Memory B cell (primary cell): ENCODE measurements at regions not wholly inside any gene's neighbourhood (a gene's known extent, or its start where the extent isn't known, plus 50 kb on each side); places are given as distances from the start of the nearest gene placed in this dataset.

Experiments
- ATAC-seq: fragments of 150-1000 bp; cut with Tn5 transposase; 2 replicates; pipeline ENCODE4 v1.10.0; 2021; ENCODE audit warnings: low read depth, mild to moderate bottlenecking, moderate library complexity
- DNase-seq, 2 donors: peaks; one replicate each; pipeline ENCODE4 v3.0.0; 2022; ENCODE audit warnings: low spot score in 2 of 2
- H3K27ac Mint-ChIP-seq: one replicate; pipeline ENCODE4 v1.8.0; 2022; ENCODE audit warnings: mild to moderate bottlenecking, moderate library complexity, mixed read lengths
- H3K27me3 Mint-ChIP-seq: one replicate; pipeline ENCODE4 v1.8.0; 2022; ENCODE audit warnings: mixed read lengths
- H3K36me3 Mint-ChIP-seq: one replicate; pipeline ENCODE4 v1.8.0; 2022; ENCODE audit warnings: mild to moderate bottlenecking, mixed read lengths
- H3K4me1 Mint-ChIP-seq: one replicate; pipeline ENCODE4 v1.8.0; 2022; ENCODE audit warnings: mixed read lengths
- H3K4me3 Mint-ChIP-seq: one replicate; pipeline ENCODE4 v1.8.0; 2022; ENCODE audit warnings: mild to moderate bottlenecking, moderate library complexity, mixed read lengths
- H3K9me3 Mint-ChIP-seq: one replicate; pipeline ENCODE4 v1.8.0; 2022; ENCODE audit warnings: mixed read lengths

GRCh38 chr18:55166260-55166598 is 207.0 kb upstream of the CCDC68 start:
- ATAC-seq (no peak), DNase-seq (no peak)
- Mint-ChIP-seq H3K27me3 (no peaks in the 10 kb centered on the region), H3K36me3 (peaks cover 7% of the 10 kb centered on the region), H3K4me1 (peaks cover 6% of the 10 kb centered on the region), H3K9me3 (peaks cover 12% of the 10 kb centered on the region), H3K4me3 (no peak overlapping the region), H3K27ac (no peak overlapping the region)

GRCh38 chr18:55163550-55163949 is 204.3 kb upstream of the CCDC68 start:
- Mint-ChIP-seq H3K27ac (no peak overlapping the region), H3K4me3 (no peak overlapping the region), H3K9me3 (peaks cover 6% of the 10 kb centered on the region), H3K4me1 (peaks cover 10% of the 10 kb centered on the region), H3K36me3 (peaks cover 2% of the 10 kb centered on the region), H3K27me3 (no peaks in the 10 kb centered on the region)
- ATAC-seq (no peak), DNase-seq (no peak)

- Mint-ChIP-seq H3K4me3 (no peak overlapping the region), H3K27me3 (no peaks in the 10 kb centered on the region), H3K9me3 (peaks cover 2% of the 10 kb centered on the region), H3K27ac (no peak overlapping the region), H3K36me3 (no peaks in the 10 kb centered on the region), H3K4me1 (peaks cover 14% of the 10 kb centered on the region)
- DNase-seq = no peak
- no peak for ATAC-seq
These were observed 202.7 kb upstream of the CCDC68 start for GRCh38 chr18:55161916-55162315.

DNA sequence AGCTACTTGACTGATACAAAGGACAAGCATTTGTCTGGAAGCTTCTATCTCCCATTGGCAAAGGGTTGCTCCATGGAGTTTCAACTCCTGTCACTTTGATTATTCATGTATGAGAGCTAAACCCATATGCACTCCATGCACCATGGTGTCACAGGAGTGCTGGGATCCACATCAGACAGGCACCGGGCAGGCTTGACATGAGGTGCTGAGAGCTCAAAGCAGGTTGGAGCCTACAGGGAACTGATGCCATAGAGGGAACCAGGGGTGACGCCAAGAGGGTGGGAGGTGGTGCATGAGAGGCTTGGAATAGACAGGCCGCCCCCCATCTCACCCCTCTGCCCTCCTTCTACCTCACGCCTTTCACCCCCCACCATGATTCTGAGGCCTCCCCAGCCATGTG is 199.8 kb upstream of the CCDC68 start:
- no peak for ATAC-seq
- H3K4me1 Mint-ChIP-seq = peaks cover 19% of the 10 kb centered on the region
- H3K4me3 Mint-ChIP-seq = no peak overlapping the region
- peaks cover 2% of the 10 kb centered on the region for H3K9me3 Mint-ChIP-seq
- no peak for DNase-seq
- no peaks in the 10 kb centered on the region for H3K36me3 Mint-ChIP-seq
- no peak overlapping the region for H3K27ac Mint-ChIP-seq
- H3K27me3 Mint-ChIP-seq = no peaks in the 10 kb centered on the region

DNA sequence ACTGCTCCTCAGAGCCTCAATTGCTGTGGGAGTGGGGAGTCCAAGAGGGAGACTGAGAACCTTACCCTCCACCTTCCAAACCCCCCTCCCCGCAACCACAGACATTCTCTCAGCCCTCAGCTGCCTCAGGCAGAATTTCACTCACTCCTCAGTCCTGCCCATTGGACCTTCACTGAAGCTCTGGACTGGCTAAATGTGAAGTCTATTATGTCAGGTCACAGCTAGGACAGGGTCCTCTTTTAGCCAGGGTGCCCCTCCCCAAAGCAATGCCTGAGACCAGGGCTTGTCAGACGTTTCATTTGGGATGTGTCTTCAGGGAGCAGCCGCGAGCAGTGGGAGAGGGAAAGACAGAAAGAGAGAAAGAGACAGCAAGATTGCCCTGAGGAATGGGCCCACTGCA is 199.3 kb upstream of the CCDC68 start:
- H3K36me3 Mint-ChIP-seq = no peaks in the 10 kb centered on the region
- H3K27ac Mint-ChIP-seq = no peak overlapping the region
- H3K27me3 Mint-ChIP-seq = no peaks in the 10 kb centered on the region
- H3K4me1 Mint-ChIP-seq = peaks cover 19% of the 10 kb centered on the region
- DNase-seq (no peak), ATAC-seq (no peak)
- no peak overlapping the region for H3K4me3 Mint-ChIP-seq
- peaks cover 2% of the 10 kb centered on the region for H3K9me3 Mint-ChIP-seq

GRCh38 chr18:55153346-55153745 is 194.1 kb upstream of the CCDC68 start:
- Mint-ChIP-seq H3K27me3 (peaks cover 2% of the 10 kb centered on the region), H3K36me3 (no peaks in the 10 kb centered on the region), H3K4me3 (no peak overlapping the region), H3K4me1 (peaks cover 11% of the 10 kb centered on the region), H3K27ac (no peak overlapping the region), H3K9me3 (peaks cover 2% of the 10 kb centered on the region)
- ATAC-seq (no peak), DNase-seq (no peak)

- no peak for ATAC-seq
- H3K9me3 Mint-ChIP-seq = no peaks in the 10 kb centered on the region
- no peak overlapping the region for H3K27ac Mint-ChIP-seq
- H3K27me3 Mint-ChIP-seq = peaks cover 2% of the 10 kb centered on the region
- no peak overlapping the region for H3K4me3 Mint-ChIP-seq
- peaks cover 9% of the 10 kb centered on the region for H3K4me1 Mint-ChIP-seq
- no peaks in the 10 kb centered on the region for H3K36me3 Mint-ChIP-seq
- DNase-seq = no peak
These were observed 193.5 kb upstream of the CCDC68 start for GRCh38 chr18:55152801-55153200.

DNA sequence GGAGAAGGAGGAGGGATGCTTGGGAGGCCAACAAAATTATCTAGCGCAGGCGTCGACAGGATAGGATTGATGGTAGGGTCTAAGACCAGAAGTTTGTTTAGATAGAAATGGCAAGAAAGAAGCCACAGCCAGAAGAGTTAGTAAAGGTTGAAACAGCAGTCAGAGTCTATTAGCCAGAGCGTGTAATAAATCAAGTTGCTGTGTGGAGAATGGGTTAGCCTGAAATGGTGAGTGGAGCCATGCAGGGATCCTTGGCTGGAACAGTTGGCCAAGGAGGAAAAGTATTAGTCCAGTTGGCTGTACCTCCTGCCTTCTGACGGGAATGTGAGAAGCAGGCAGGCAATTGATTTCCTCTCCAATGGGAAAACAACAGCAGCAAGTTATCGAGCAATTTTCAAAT is 190.7 kb upstream of the CCDC68 start:
- no peak for ATAC-seq
- peaks cover 2% of the 10 kb centered on the region for H3K36me3 Mint-ChIP-seq

DNA sequence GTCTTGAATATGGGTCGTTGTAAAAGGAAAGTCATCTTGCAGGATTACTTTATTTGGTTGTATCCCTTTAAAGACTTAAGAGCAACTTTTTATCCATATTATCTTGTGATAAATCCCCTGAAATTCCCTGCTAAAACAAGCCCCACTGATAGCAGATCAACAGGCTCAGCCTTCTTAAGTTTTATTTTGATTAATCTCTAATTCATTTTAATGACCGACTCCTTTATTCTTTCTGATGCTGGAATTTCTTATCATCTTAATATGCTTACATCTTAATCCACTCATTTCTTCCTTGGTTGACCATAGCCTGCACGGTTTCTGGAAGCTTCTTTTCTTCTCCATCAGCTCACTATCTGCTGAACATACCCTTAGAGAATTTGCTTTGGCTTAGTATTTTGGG is 188.5 kb upstream of the CCDC68 start:
- H3K4me1 Mint-ChIP-seq = no peaks in the 10 kb centered on the region
- no peak overlapping the region for H3K27ac Mint-ChIP-seq
- ATAC-seq (no peak), DNase-seq (no peak)
- H3K4me3 Mint-ChIP-seq = no peak overlapping the region
- peaks cover 7% of the 10 kb centered on the region for H3K36me3 Mint-ChIP-seq
- peaks cover 6% of the 10 kb centered on the region for H3K9me3 Mint-ChIP-seq
- peaks cover 2% of the 10 kb centered on the region for H3K27me3 Mint-ChIP-seq

More for the DNA sequence above, 190.7 kb upstream of the CCDC68 start:
- Mint-ChIP-seq H3K27ac (no peak overlapping the region), H3K4me3 (no peak overlapping the region), H3K27me3 (peaks cover 2% of the 10 kb centered on the region), H3K4me1 (no peaks in the 10 kb centered on the region), H3K9me3 (peaks cover 1% of the 10 kb centered on the region)
- DNase-seq = no peak

DNA sequence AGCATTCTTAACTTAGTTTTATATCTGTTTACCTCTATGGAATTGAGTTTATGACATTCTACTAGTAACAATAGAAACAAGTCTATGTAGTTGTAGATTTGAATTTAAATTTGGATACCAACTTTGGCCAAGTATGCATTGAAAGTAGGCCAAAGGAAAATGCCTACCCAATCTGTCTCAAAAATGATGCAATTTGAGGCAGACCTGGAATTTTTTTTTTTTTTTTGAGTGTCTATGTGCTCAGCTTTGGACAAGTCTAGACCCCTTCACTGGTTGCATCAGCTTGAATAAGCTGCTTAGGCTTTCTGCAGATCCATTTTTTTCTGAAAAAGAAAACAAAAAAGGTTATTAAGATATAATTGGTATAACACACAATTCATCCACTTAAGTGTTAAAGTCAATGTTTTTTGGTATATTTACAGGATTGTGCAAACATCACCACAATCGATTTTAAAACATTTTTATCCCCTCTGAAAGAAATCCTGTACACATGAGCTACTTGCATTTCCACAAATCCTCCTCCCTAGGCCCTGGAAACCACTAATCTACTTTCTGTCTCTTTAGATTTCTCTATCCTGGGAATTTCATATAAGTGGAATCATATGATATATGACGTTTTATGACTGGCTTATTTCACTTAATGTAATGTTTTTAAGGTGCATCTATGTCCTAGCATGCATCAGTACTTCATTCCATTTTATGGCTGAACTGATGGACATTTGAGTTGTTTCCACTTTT is 185.1 kb upstream of the CCDC68 start:
- no peak for ATAC-seq
- H3K27me3 Mint-ChIP-seq = no peaks in the 10 kb centered on the region
- H3K36me3 Mint-ChIP-seq = peaks cover 10% of the 10 kb centered on the region
- peaks cover 6% of the 10 kb centered on the region for H3K9me3 Mint-ChIP-seq
- no peak overlapping the region for H3K4me3 Mint-ChIP-seq
- no peak for DNase-seq
- no peak overlapping the region for H3K27ac Mint-ChIP-seq
- peaks cover 6% of the 10 kb centered on the region for H3K4me1 Mint-ChIP-seq

DNA sequence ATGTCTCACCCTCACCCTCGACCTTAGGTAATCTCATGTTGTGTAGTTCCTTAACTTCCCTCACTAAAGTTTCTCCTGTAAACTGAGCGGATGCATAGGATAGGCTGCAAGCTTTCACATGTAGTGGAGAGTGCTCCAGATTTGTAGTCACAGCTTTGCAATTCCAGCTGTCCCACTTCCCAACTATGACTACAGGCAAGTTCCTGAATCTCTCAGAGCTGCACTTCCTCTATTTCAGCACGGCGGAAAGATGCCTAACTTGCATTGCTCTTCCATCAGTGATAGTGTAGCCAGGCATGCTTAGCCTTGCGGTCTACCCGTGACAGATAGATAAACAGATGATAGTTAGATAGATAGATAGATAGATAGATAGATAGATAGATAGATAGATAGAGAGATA is 183.1 kb upstream of the CCDC68 start:
- peaks cover 10% of the 10 kb centered on the region for H3K36me3 Mint-ChIP-seq
- ATAC-seq = no peak
- no peak overlapping the region for H3K4me3 Mint-ChIP-seq
- no peak for DNase-seq
- peaks cover 6% of the 10 kb centered on the region for H3K9me3 Mint-ChIP-seq
- H3K4me1 Mint-ChIP-seq = peaks cover 7% of the 10 kb centered on the region
- no peak overlapping the region for H3K27ac Mint-ChIP-seq
- H3K27me3 Mint-ChIP-seq = no peaks in the 10 kb centered on the region

DNA sequence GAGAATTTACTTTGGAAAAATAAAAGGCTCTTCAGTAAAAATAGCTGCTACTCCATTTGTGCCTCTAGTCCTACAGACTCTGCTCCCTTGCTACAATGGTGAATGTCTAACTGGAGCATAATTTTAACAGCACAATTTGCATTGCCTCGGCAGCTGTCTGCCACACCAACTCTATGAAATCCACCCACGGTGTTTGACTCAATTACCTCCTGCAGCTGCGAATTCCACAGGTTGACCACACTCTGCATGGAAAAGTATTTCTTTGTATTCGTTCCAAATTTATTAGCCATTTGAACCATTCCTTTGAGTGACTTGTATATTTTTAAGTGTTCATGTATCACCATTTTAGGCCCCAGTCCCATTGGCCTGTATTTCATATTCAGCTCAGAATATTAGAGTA is 182.1 kb upstream of the CCDC68 start:
- DNase-seq = no peak
- Mint-ChIP-seq H3K27me3 (no peaks in the 10 kb centered on the region), H3K36me3 (peaks cover 10% of the 10 kb centered on the region), H3K4me3 (no peak overlapping the region), H3K4me1 (peaks cover 10% of the 10 kb centered on the region), H3K9me3 (peaks cover 6% of the 10 kb centered on the region), H3K27ac (no peak overlapping the region)
- no peak for ATAC-seq

- Mint-ChIP-seq H3K4me3 (no peak overlapping the region), H3K4me1 (peaks cover 14% of the 10 kb centered on the region), H3K36me3 (peaks cover 8% of the 10 kb centered on the region), H3K9me3 (peaks cover 5% of the 10 kb centered on the region), H3K27me3 (no peaks in the 10 kb centered on the region), H3K27ac (peak overlapping the region; percentile 11)
- ATAC-seq (no peak), DNase-seq (no peak)
These were observed 180.6 kb upstream of the CCDC68 start for GRCh38 chr18:55139836-55140235.

DNA sequence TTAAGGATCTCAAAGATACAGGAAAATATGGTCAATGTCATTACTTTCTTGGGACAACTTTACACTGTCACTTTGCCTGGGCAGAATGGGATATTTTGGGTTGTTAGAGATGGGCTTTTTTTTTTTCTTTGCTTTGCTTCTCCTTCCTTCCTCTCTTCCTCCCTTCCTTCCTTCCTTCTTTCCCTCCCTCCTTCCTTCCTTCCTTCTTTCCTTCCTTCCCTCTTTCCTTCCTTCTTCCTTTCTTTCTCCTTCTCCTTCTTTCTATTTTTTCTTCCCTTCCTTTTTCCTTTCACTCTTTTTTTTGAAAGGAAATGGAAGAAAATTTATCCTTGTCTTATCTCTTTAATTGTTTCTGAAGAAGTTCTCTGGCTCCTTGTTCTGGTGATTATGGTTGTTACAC is 180.0 kb upstream of the CCDC68 start:
- no peak overlapping the region for H3K4me3 Mint-ChIP-seq
- H3K36me3 Mint-ChIP-seq = peaks cover 5% of the 10 kb centered on the region
- peak overlapping the region; percentile 11 for H3K27ac Mint-ChIP-seq
- no peaks in the 10 kb centered on the region for H3K27me3 Mint-ChIP-seq
- ATAC-seq = no peak
- no peak for DNase-seq
- H3K9me3 Mint-ChIP-seq = peaks cover 2% of the 10 kb centered on the region
- H3K4me1 Mint-ChIP-seq = peaks cover 14% of the 10 kb centered on the region

DNA sequence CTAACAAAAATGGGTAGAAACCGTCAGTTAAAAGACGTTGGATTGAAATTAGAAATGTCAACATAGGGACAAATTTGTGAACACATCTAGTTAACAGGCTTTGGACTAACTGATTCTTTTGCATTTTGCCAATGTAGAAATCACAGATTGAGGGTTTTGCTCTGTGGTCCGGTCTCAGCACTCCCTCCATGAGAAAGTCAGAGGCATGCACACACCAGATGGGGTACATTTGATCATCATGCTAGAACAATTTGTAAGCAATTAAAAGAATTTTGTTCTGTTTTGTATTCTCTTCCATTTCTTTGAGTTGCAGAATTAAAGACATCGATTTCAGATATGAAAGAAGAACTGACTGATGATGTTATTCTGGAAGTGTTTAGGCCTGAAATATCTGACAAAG is 179.1 kb upstream of the CCDC68 start:
- H3K4me3 Mint-ChIP-seq = no peak overlapping the region

More for the DNA sequence above, 179.1 kb upstream of the CCDC68 start:
- Mint-ChIP-seq H3K27ac (no peak overlapping the region), H3K9me3 (no peaks in the 10 kb centered on the region), H3K36me3 (peaks cover 5% of the 10 kb centered on the region), H3K27me3 (no peaks in the 10 kb centered on the region), H3K4me1 (peaks cover 14% of the 10 kb centered on the region)
- no peak for DNase-seq
- no peak for ATAC-seq
